SK-N-SH treated with all-trans-retinoic acid at 6 μM for 48 hours (cell line): ENCODE measurements at regions not wholly inside any gene's neighbourhood (a gene's known extent, or its start where the extent isn't known, plus 50 kb on each side); places are given as distances from the start of the nearest gene placed in this dataset.

Experiments
- ATAC-seq: fragments of 200-7000 bp; cut with Tn5 transposase; 3 replicates; pipeline ENCODE4 v1.9.1; 2020; ENCODE audit warnings: mild to moderate bottlenecking, moderate library complexity
- ARNTL ChIP-seq: fragments of 450-650 bp; formaldehyde crosslinking; IDR thresholded peaks from 2 replicates; pipeline ENCODE4 v1.5.0; 2020; ENCODE audit warnings: low read depth, mild to moderate bottlenecking, moderate library complexity, borderline replicate concordance
- BACH2 ChIP-seq: fragments of 250-450 bp; sonication (Bioruptor Pico); IDR thresholded peaks from 2 replicates; pipeline ENCODE4 v1.9.0; 2021; ENCODE audit warnings: mild to moderate bottlenecking, borderline replicate concordance
- CSDC2 ChIP-seq: fragments of 250-450 bp; sonication (Bioruptor Pico); IDR thresholded peaks from 2 replicates; pipeline ENCODE4 v1.5.0; 2020; ENCODE audit warnings: mild to moderate bottlenecking, moderate library complexity
- ESRRG ChIP-seq: fragments of 250-450 bp; sonication (Bioruptor Pico); IDR thresholded peaks from 2 replicates; pipeline ENCODE4 v1.6.1; 2021; ENCODE audit warnings: mild to moderate bottlenecking
- GLIS3 ChIP-seq: fragments of 250-450 bp; sonication (Bioruptor Pico); IDR thresholded peaks from 2 replicates; pipeline ENCODE4 v1.5.0; 2020; ENCODE audit warnings: mild to moderate bottlenecking, moderate library complexity
- ISL1 ChIP-seq: fragments of 250-450 bp; sonication (Bioruptor Pico); IDR thresholded peaks from 2 replicates; pipeline ENCODE4 v2.1.2; 2022; ENCODE audit warnings: mild to moderate bottlenecking, moderate library complexity
- OSR1 ChIP-seq: fragments of 250-450 bp; sonication (Bioruptor Pico); IDR thresholded peaks from 2 replicates; pipeline ENCODE4 v1.8.0; 2022; ENCODE audit warnings: moderate library complexity, mild to moderate bottlenecking, inconsistent platforms
- PATZ1 ChIP-seq: fragments of 250-450 bp; sonication (Bioruptor Pico); IDR thresholded peaks from 2 replicates; pipeline ENCODE4 v1.8.0; 2020; ENCODE audit warnings: mild to moderate bottlenecking, moderate library complexity, borderline replicate concordance
- PPARA ChIP-seq: fragments of 250-450 bp; sonication (Bioruptor Pico); IDR thresholded peaks from 2 replicates; pipeline ENCODE4 v1.5.0; 2020; ENCODE audit warnings: mild to moderate bottlenecking, borderline replicate concordance
- RARB ChIP-seq: fragments of 250-450 bp; sonication (Bioruptor Pico); IDR thresholded peaks from 2 replicates; pipeline ENCODE4 v1.8.0; 2021; ENCODE audit warnings: mild to moderate bottlenecking, moderate library complexity
- SNAI2 ChIP-seq: fragments of 250-450 bp; sonication (Bioruptor Pico); IDR thresholded peaks from 2 replicates; pipeline ENCODE4 v1.5.0; 2020; ENCODE audit warnings: mild to moderate bottlenecking, moderate library complexity
- TCF4 ChIP-seq: fragments of 250-450 bp; sonication (Bioruptor Pico); IDR thresholded peaks from 2 replicates; pipeline ENCODE4 v1.8.0; 2021; ENCODE audit warnings: mild to moderate bottlenecking, moderate library complexity, borderline replicate concordance
- ZC3H10 ChIP-seq: fragments of 250-450 bp; sonication (Bioruptor Pico); IDR thresholded peaks from 2 replicates; pipeline ENCODE4 v1.5.1; 2021; ENCODE audit warnings: mild to moderate bottlenecking, moderate library complexity
- ZFP3 ChIP-seq: fragments of 250-450 bp; sonication (Bioruptor Pico); IDR thresholded peaks from 2 replicates; pipeline ENCODE4 v1.5.0; 2020; ENCODE audit warnings: mild to moderate bottlenecking, moderate library complexity
- ZFP30 ChIP-seq: fragments of 450-650 bp; formaldehyde crosslinking; IDR thresholded peaks from 2 replicates; pipeline ENCODE4 v1.5.0; 2022; ENCODE audit warnings: mild to moderate bottlenecking, moderate library complexity
- ZNF565 ChIP-seq: fragments of 450-650 bp; formaldehyde crosslinking; conservative IDR thresholded peaks from 2 replicates; pipeline ENCODE4 v1.5.0; 2020; ENCODE audit warnings: low read depth, mild to moderate bottlenecking, moderate library complexity
- ZNF8 ChIP-seq: fragments of 450-650 bp; formaldehyde crosslinking; IDR thresholded peaks from 2 replicates; pipeline ENCODE4 v1.5.0; 2020; ENCODE audit warnings: mild to moderate bottlenecking, moderate library complexity
- TF ChIP-seq, protein P1 (sequence below): fragments of 250-450 bp; sonication (Bioruptor Pico); IDR thresholded peaks from 2 replicates; pipeline ENCODE4 v1.5.1; 2020; ENCODE audit warnings: low read depth, mild to moderate bottlenecking, moderate library complexity
- TF ChIP-seq, protein P2 (sequence below): fragments of 250-450 bp; sonication (Bioruptor Pico); IDR thresholded peaks from 2 replicates; pipeline ENCODE4 v1.5.1; 2021; ENCODE audit warnings: mild to moderate bottlenecking, moderate library complexity
- TF ChIP-seq, protein P3 (sequence below): fragments of 250-450 bp; sonication (Bioruptor Pico); IDR thresholded peaks from 2 replicates; pipeline ENCODE4 v1.8.0; 2021; ENCODE audit warnings: low read depth, mild to moderate bottlenecking, moderate library complexity, borderline replicate concordance

GRCh38 chr1:229110986-229111385, 159.9 kb upstream of the RAB4A start:
- no peak for TF ChIP-seq ZNF565 (CRISPR knock-in tag)
- TF ChIP-seq, protein P1, sequence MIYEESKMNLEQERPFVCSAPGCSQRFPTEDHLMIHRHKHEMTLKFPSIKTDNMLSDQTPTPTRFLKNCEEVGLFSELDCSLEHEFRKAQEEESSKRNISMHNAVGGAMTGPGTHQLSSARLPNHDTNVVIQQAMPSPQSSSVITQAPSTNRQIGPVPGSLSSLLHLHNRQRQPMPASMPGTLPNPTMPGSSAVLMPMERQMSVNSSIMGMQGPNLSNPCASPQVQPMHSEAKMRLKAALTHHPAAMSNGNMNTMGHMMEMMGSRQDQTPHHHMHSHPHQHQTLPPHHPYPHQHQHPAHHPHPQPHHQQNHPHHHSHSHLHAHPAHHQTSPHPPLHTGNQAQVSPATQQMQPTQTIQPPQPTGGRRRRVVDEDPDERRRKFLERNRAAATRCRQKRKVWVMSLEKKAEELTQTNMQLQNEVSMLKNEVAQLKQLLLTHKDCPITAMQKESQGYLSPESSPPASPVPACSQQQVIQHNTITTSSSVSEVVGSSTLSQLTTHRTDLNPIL: no peak
- no peak for TF ChIP-seq CSDC2 (CRISPR knock-in tag)
- no peak for TF ChIP-seq PATZ1 (CRISPR knock-in tag)
- TF ChIP-seq BACH2 (CRISPR knock-in tag): no peak
- TF ChIP-seq, protein P2, sequence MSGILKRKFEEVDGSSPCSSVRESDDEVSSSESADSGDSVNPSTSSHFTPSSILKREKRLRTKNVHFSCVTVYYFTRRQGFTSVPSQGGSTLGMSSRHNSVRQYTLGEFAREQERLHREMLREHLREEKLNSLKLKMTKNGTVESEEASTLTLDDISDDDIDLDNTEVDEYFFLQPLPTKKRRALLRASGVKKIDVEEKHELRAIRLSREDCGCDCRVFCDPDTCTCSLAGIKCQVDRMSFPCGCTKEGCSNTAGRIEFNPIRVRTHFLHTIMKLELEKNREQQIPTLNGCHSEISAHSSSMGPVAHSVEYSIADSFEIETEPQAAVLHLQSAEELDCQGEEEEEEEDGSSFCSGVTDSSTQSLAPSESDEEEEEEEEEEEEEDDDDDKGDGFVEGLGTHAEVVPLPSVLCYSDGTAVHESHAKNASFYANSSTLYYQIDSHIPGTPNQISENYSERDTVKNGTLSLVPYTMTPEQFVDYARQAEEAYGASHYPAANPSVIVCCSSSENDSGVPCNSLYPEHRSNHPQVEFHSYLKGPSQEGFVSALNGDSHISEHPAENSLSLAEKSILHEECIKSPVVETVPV (CRISPR knock-in tag): no peak
- TF ChIP-seq ESRRG (CRISPR knock-in tag): no peak
- no peak for ATAC-seq

GRCh38 chr1:229111703-229112319, 159.1 kb upstream of the RAB4A start:
- TF ChIP-seq, protein P3, sequence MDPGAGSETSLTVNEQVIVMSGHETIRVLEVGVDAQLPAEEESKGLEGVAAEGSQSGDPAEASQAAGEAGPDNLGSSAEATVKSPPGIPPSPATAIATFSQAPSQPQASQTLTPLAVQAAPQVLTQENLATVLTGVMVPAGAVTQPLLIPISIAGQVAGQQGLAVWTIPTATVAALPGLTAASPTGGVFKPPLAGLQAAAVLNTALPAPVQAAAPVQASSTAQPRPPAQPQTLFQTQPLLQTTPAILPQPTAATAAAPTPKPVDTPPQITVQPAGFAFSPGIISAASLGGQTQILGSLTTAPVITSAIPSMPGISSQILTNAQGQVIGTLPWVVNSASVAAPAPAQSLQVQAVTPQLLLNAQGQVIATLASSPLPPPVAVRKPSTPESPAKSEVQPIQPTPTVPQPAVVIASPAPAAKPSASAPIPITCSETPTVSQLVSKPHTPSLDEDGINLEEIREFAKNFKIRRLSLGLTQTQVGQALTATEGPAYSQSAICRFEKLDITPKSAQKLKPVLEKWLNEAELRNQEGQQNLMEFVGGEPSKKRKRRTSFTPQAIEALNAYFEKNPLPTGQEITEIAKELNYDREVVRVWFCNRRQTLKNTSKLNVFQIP (CRISPR knock-in tag): no peak
- TF ChIP-seq ZFP3 (CRISPR knock-in tag) (no peak), ZNF8 (CRISPR knock-in tag) (no peak), SNAI2 (no peak), RARB (CRISPR knock-in tag) (no peak), ISL1 (CRISPR knock-in tag) (no peak), ZFP30 (CRISPR knock-in tag) (no peak), ARNTL (CRISPR knock-in tag) (no peak), TCF4 (CRISPR knock-in tag) (no peak), BACH2 (CRISPR knock-in tag) (no peak), PATZ1 (CRISPR knock-in tag) (no peak)
- TF ChIP-seq, protein P1: no peak
- TF ChIP-seq, protein P2 (CRISPR knock-in tag): no peak
- no peak for ATAC-seq

DNA sequence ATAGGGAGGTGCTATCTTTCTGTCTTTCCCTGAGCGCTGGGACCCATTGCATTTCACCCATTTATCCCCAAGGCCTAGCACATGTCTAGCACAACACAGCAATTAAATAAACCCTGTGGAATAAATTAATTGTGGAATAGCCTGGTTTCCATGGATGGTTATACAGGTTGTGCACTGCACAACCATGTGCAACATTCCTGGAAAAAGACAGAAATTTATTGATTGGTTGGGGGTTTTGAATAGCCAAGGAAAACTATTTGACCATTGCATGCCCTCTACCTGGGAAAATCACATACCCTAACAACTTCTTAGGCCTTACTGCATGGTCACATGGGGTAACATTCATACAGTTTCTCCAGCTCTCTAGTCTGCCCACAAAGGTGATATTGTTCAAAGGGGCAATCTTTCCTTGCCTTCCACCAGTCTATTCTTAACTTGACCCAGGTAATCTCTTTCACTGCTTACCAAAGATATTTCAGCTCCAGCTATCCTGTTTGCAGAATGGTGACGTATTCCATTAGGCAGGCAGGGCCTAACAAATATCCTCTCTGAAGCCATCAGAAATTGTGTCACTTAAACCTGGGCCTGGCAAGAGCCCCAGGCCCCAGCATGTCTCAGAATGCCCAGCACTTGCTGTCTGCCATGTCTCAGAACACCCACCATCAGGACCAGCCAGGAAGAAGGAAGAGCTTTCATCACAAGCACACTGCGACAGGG, 157.9 kb upstream of the RAB4A start:
- no peak for ATAC-seq
- TF ChIP-seq PATZ1 (CRISPR knock-in tag) (no peak), GLIS3 (no peak), BACH2 (CRISPR knock-in tag) (no peak), ZFP30 (CRISPR knock-in tag) (no peak), OSR1 (CRISPR knock-in tag) (no peak), PPARA (CRISPR knock-in tag) (no peak), ARNTL (CRISPR knock-in tag) (no peak), ISL1 (CRISPR knock-in tag) (no peak), TCF4 (CRISPR knock-in tag) (no peak), RARB (CRISPR knock-in tag) (no peak), ZC3H10 (CRISPR knock-in tag) (no peak)
- TF ChIP-seq, protein P1: no peak
